ENCODE measurements at regions not wholly inside any gene's neighbourhood (a gene's known extent, or its start where the extent isn't known, plus 50 kb on each side); places are given as distances from the start of the nearest gene placed in this dataset.

DNA sequence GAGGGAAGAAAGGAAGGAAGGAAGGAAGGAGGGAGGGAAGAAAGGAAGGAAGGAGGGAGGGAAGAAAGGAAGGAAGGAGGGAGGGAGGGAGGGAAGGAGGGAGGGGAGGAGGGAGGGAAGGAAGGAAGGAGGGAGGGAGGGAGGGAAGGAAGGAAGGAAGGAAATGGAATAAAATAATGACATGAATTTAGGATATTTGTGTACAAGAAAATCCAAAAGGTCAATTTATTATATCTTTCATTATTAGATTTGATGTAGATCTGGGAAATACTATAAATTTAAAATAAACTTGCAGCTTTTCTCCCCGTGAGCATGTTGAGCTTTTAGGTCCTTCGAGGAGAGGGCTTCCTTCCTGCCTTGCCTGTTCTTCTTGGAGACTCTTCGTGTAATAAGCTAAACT, 398.6 kb upstream of the NRP1 start:
- TF ChIP-seq, protein P1, sequence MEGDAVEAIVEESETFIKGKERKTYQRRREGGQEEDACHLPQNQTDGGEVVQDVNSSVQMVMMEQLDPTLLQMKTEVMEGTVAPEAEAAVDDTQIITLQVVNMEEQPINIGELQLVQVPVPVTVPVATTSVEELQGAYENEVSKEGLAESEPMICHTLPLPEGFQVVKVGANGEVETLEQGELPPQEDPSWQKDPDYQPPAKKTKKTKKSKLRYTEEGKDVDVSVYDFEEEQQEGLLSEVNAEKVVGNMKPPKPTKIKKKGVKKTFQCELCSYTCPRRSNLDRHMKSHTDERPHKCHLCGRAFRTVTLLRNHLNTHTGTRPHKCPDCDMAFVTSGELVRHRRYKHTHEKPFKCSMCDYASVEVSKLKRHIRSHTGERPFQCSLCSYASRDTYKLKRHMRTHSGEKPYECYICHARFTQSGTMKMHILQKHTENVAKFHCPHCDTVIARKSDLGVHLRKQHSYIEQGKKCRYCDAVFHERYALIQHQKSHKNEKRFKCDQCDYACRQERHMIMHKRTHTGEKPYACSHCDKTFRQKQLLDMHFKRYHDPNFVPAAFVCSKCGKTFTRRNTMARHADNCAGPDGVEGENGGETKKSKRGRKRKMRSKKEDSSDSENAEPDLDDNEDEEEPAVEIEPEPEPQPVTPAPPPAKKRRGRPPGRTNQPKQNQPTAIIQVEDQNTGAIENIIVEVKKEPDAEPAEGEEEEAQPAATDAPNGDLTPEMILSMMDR (IDR thresholded peaks at IDR 0.05; ENCODE audit: borderline replicate concordance, extremely low read depth, low read length, poor library complexity, severe bottlenecking) = no peak
- no peak for TF ChIP-seq EZH2 (IDR thresholded peaks at IDR 0.05; ENCODE audit: borderline replicate concordance, low read depth, low read length, severe bottlenecking)
